Cardiac septum (tissue), 1 donor: ENCODE measurements at regions not wholly inside any gene's neighbourhood (a gene's known extent, or its start where the extent isn't known, plus 50 kb on each side); places are given as distances from the start of the nearest gene placed in this dataset.
"Not testable (repeated sequence)": the region's sequence is repeated elsewhere in the genome, so short reads cannot be mapped to it uniquely, and the experiment has no call there.

Experiments
- DNase-seq: peaks from one replicate; pipeline ENCODE4 v3.0.0-alpha.2; 2020; ENCODE audit warnings: low spot score
- intact Hi-C: fragments of 100-400 bp; cut with DNase I; formaldehyde crosslinking; loops from one replicate; pipeline ENCODE4 v1.14.0; 2022
- donor health status: DM: no; HTN: no; CAD: no.

DNA sequence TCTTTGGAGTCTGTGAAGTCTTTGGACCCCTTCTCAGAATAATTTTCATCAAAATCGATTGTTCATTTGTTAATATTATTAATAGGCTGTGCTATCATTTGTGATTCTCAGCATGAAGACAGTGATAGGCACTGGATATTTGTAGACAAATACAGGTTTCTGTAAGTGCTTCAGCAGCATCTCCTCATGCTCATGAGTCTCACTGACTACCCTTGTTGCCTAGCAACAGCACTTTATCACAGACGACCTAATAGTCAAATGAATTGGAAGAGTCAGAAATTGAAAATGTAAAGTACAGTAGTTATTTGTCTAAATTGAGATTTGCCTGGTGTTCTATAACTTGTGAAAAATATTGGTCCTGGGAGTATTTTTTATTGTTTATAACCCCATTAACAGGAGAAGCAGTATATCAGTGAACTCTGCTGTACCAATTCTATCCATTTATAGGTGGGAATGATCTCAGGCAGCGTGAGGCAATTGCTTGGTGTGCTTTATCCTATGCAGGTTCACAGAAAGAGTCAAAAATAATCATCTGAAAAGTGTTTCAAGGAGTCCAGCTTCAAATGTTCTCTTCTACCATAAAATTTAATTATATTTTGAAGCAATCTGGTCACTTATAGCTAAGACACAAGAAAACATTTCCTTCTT is 684.6 kb downstream of the RFPL4B start:
- no peak for DNase-seq
- intact Hi-C loops, result no loop called here

- intact Hi-C loops, result no loop called here
- no peak for DNase-seq
Measured at GRCh38 chr6:113039005-113039404, 691.9 kb downstream of the RFPL4B start.

DNA sequence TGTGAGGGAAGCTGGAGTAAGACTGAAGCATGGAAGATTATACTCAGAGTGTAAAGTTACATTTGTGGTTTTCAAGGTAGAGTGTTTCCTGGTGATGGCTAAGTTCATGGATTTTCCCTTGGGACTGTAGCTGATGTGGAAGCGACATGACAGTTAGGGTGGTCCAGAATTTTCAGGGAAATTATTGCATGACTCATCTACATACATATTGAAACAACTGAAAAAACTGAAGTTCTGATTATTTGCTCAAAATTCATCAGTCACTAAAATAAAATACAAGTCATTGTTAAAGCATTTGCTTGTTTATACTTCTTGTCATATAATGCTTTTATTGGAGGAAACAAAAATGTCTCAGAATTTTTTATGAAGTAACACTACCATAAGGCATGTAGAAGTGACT is 700.0 kb downstream of the RFPL4B start:
- no peak for DNase-seq
- intact Hi-C loops, result no loop called here

DNA sequence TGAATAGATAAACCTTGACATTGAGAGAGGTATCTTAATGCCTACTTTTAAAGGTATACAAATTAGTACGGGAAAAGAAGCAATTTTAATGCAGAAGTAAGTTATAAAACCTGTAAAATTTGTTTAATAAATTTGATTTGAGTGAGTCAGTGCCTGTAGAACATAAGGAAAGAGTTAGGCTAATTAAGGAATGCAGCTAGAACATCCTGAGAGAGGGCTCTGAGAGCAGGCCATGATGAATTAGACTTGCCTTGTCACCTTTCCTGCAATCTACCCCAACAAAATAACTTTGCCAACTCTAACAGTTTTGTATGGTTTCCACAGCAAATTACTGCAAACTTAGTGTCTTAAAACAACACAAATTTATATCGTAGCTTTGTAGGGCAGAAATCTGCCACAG is 700.8 kb downstream of the RFPL4B start:
- intact Hi-C loops, result no loop called here
- DNase-seq, result no peak

- DNase-seq, result no peak
Measured at GRCh38 chr6:113048741-113049140, 701.6 kb downstream of the RFPL4B start.

DNA sequence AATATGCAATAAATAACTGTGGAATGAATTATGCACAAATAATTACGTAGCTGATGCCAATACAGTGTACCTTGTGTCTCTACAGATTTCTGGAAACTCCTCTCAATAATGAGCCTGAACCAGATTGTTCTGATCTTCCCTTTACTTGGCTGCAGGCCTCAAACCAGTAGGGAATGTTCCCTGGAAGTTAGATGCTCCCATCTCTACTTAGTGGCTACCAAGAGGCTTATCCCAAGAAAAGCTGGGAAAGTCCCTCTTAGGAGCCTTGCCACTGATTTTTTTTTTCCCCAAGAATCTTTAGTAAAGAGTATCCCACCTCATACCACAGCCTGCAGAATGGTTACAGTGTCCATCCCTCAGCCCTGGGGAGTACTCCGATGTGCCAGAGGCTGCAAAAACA is 702.1 kb downstream of the RFPL4B start:
- intact Hi-C loops, result no loop called here
- DNase-seq, result no peak

More at GRCh38 chr6:113048741-113049140, 701.6 kb downstream of the RFPL4B start:
- intact Hi-C loops, result no loop called here

DNA sequence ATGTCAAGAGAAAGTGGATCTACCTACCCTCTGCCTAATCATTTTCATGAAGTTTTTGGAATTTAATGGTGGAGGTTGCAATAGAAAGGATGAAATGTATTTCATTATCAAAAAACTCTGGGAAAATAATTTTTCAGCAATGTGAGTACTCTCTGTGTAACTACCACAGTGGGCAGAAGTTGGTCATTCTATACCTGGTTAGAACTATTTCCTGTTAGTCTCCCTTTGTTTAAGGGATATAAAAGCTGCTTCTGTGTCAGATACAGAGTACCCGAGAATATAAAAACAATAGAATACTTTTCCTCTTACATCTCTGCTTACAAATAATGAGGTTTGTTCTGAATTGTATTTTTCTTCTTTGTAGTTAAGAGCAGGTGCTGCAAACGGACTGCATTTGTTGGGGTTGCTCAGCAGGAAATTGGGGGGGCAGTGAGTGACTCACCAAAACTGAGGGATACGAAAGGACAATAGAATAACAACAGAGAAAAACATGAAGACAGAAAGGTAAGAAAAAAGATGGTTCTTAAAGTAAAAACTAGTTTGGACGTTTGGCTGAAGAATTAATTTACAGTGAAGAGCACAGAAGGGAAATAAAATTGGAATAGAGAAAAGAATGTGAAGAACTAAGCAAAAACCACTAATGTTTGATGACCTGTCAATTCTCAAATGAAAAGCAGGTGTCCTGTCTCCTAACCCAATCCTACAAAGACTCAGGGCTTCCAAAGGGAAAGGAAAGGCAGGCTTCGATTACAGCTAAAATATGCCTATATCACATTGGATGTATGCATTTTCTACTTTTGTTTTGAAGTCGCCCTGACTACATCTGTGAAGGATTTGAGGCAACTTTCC is 703.1 kb downstream of the RFPL4B start:
- no peak for DNase-seq
- intact Hi-C loops, result no loop called here

GRCh38 chr6:113050979-113051378 is 703.8 kb downstream of the RFPL4B start:
- no peak for DNase-seq
- intact Hi-C loops, result no loop called here

- no peak for DNase-seq
- intact Hi-C loops, result no loop called here
Measured at GRCh38 chr6:113052506-113052905, 705.4 kb downstream of the RFPL4B start.

DNA sequence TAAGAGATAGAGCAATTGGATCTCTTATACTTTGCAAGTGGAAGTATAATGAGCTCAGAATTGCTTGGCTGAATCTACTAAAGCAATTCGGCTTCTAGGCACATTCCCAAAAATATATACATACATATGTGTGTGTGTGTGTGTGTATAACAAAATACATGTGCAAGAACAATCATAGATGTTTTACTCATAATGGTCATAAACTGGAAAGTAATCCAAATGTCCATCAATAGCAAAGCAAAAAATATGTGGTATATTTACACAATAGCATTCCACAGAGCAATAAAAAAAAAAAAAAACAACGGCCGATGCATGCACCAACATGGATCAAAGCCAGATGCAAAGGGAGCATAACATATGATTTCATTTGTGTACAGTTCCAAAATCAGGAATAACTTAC is 707.9 kb downstream of the RFPL4B start:
- intact Hi-C loops, result no loop called here
- no peak for DNase-seq

DNA sequence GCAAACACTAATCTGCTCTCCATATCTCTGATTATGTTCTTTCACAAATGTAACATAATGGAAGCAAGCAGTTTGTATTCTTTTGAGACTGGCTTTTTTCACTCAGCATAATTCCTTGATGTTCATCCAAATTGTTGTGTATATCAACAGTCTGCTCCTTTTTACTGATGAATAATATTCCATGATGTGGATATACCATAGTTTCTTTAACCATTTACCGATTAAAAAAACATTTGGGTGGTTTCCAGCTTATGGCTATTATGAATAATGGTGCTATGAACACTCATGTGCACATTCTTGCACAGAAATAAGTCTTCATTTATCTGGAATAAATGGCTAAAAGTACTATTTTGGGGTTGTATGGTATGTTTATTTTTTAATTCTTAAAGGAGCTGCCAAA is 708.9 kb downstream of the RFPL4B start:
- intact Hi-C loops, result no loop called here
- DNase-seq, result no peak

GRCh38 chr6:113057567-113058053 is 710.5 kb downstream of the RFPL4B start:
- no peak for DNase-seq
- intact Hi-C loops, result no loop called here

DNA sequence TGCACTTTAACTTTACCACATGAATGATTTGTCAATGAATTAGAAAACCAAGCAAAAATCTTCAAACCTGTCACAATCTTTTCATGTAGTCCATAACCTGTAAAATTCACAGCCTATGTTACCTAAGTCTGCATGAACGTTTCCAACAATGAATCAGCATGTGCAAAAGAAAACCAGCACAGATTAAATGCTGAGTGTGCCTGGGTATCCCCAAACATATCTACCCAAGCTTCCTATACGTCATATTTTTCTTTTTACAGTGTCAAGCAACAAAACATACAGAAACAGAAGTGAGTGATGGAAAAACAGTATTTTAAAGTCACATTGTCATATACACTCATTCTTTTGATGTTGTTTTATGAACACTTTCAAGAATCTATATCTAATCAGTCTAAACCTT is 713.5 kb downstream of the RFPL4B start:
- no peak for DNase-seq
- intact Hi-C loops, result no loop called here

- intact Hi-C loops, result no loop called here
Measured at GRCh38 chr6:113065611-113066010, 718.5 kb downstream of the RFPL4B start.

GRCh38 chr6:113067612-113068275 is 720.6 kb downstream of the RFPL4B start:
- no peak for DNase-seq
- intact Hi-C loops, result no loop called here

More at GRCh38 chr6:113065611-113066010, 718.5 kb downstream of the RFPL4B start:
- no peak for DNase-seq

GRCh38 chr6:113068570-113068969 is 721.4 kb downstream of the RFPL4B start:
- no peak for DNase-seq
- intact Hi-C loops, result no loop called here

GRCh38 chr6:113070681-113071080 is 723.6 kb downstream of the RFPL4B start:
- DNase-seq, intact Hi-C loops: not testable (repeated sequence)

DNA sequence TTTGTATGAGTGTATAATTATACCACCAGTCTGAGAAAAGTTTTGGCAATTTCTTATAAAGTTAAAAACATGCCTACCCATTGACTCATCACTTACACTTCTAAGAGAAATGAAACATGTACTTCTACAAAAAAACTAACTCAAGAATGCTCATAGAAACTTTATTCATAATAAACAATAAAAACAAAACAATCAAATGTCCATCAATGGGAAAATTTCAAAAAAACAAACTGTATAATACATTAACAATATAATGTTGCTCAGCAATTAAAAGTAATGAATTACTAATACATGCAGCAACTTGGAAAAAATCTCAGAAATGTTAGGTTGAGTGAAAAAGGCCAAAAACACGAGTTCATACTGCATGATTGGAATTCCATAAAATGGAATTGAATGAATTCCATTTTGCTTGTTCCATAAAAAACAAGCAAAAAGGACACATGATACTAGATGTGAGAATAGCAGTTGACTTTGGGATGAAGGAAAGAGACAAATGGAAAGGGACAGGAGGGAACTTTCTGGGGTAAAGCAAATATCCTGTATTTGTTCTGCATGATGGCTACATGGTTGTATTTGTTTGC is 726.6 kb downstream of the RFPL4B start:
- intact Hi-C loops, result no loop called here
- DNase-seq, result no peak

DNA sequence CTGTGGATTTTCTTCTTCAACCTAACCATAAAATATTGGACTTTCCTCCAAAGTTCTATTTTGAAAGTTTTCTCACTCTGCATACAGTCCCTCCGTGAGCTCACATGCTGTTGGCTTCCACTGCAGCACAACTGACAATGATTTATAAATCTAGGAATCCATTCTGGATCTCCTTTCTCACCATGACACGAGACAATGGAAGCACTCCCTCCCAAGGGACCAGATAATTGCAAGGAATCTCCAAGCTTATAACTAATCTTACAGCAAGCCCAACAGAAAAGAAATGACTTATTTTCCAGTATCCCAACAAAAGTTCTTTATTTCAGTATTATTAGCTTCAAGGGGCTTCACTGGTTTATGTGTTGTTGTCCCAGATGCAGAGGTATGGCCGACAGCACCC is 729.0 kb downstream of the RFPL4B start:
- no peak for DNase-seq
- intact Hi-C loops, result no loop called here

DNA sequence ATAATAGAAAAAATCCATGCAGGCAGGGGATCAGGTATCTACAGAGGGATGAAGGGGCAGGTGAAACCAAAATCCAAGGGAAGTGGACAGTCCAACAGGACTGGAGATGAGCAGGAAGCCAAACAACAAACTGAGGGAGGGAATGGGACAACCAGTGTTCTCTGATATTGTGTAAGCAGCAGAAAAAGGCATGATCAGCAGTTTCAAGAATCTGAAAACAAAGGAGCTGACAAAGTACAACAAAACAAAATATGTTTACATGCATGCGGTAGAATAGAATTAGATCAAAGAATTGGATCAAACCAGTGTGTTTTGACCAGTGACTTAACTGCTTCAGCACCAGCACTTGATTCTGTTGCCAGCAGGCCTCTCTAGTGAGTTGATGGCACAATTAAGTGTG is 729.7 kb downstream of the RFPL4B start:
- DNase-seq, result no peak
- intact Hi-C loops, result no loop called here
